ENCODE measurements at regions not wholly inside any gene's neighbourhood (a gene's known extent, or its start where the extent isn't known, plus 50 kb on each side); places are given as distances from the start of the nearest gene placed in this dataset.

DNA sequence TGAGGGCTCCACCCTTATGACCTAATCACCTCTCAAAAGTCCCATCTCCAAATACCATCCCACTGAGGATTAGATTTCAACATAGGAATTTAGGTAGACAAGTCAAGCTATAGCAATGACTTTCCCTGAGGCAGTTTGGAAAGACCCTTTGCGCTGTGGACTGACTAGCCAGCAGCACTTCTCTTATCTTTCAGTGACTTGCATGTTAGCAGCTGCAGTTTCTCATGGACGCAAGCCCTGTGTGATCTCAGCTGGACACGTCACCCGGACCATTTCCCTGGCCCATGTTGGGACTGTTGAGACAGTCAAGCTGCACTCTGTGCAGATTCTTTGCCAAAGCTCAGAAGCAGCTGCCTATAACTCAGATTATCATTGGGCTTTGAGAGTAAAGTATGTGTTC is 408.1 kb upstream of the USP24 start:
- no peak for TF ChIP-seq POLR2A (IDR thresholded peaks at IDR 0.05; ENCODE audit: low read length)
- no peak for TF ChIP-seq GATA1 (IDR thresholded peaks at IDR 0.05; ENCODE audit: low read depth, low read length)

Data from erythroblast (primary cell).